GM13976 (cell line): ENCODE measurements at regions not wholly inside any gene's neighbourhood (a gene's known extent, or its start where the extent isn't known, plus 50 kb on each side); places are given as distances from the start of the nearest gene placed in this dataset.
"Not testable (repeated sequence)": the region's sequence is repeated elsewhere in the genome, so short reads cannot be mapped to it uniquely, and the experiment has no call there.

Source experiments
- DNase-seq: peaks from one replicate; pipeline ENCODE4 v3.0.0; 2012; ENCODE audit warnings: low spot score
- CTCF ChIP-seq: IDR thresholded peaks from 2 replicates; pipeline ENCODE4 v1.5.1; 2012; ENCODE audit warnings: borderline replicate concordance, mild to moderate bottlenecking; ENCODE audit not compliant: insufficient read depth; ENCODE audit errors: extremely low read depth, missing control alignments, control extremely low read depth
- in situ Hi-C: fragments of 300-500 bp; cut with MboI; formaldehyde crosslinking; loops from one replicate; pipeline ENCODE4 v1.12.0; 2022; ENCODE audit warnings: low sequenced_read_pairs, mixed read lengths, inconsistent platforms; ENCODE audit not compliant: unreplicated experiment

GRCh38 chr2:228919808-228920207, 351.3 kb downstream of the PID1 start:
- in situ Hi-C loops = no loop called here
- no peak for TF ChIP-seq CTCF
- no peak for DNase-seq

- DNase-seq = no peak
- no peak for TF ChIP-seq CTCF
- in situ Hi-C loops = no loop called here
Measured at GRCh38 chr2:228917220-228917619, 353.9 kb downstream of the PID1 start.

- no peak for TF ChIP-seq CTCF
- DNase-seq = no peak
- in situ Hi-C loops = no loop called here
Measured at GRCh38 chr2:228916416-228917090, 354.5 kb downstream of the PID1 start.

- TF ChIP-seq CTCF = no peak
- no peak for DNase-seq
- in situ Hi-C loops = no loop called here
Measured at GRCh38 chr2:228913176-228913575, 357.9 kb downstream of the PID1 start.

GRCh38 chr2:228910872-228911271, 360.2 kb downstream of the PID1 start:
- DNase-seq, in situ Hi-C loops: not testable (repeated sequence)

GRCh38 chr2:228902176-228902575, 368.9 kb downstream of the PID1 start:
- DNase-seq = no peak
- in situ Hi-C loops = no loop called here
- no peak for TF ChIP-seq CTCF

- no peak for TF ChIP-seq CTCF
- in situ Hi-C loops = no loop called here
- DNase-seq = no peak
Measured at GRCh38 chr2:228901531-228901930, 369.6 kb downstream of the PID1 start.
